ENCODE measurements at regions not wholly inside any gene's neighbourhood (a gene's known extent, or its start where the extent isn't known, plus 50 kb on each side); places are given as distances from the start of the nearest gene placed in this dataset.
"Not testable (repeated sequence)": the region's sequence is repeated elsewhere in the genome, so short reads cannot be mapped to it uniquely, and the experiment has no call there.

DNA sequence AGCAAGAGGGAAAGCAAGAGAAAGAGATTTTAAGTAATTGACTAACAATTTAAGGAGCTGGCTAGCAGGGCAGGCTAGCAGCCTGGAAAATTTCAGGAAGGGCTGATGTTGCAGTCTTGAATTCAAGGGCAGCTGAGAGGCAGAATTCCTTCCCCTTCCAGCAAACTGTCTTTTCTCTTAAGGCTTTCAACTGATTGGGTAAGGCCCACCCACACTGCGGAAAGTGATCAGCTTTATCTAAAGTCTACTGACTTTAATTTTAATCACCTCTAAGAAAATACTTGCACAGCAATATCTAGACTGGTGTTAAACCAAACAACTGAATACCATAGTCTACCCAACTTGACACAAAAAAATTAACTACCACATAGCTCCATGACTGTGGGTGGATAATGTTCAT, 303.9 kb downstream of the FZD1 start:
- TF ChIP-seq EP300 (IDR thresholded peaks at IDR 0.05): no peak
- TF ChIP-seq POLR2AphosphoS5 (IDR thresholded peaks at IDR 0.05): no peak
- TF ChIP-seq POLR2A (IDR thresholded peaks at IDR 0.05): no peak
- TF ChIP-seq, protein P1, sequence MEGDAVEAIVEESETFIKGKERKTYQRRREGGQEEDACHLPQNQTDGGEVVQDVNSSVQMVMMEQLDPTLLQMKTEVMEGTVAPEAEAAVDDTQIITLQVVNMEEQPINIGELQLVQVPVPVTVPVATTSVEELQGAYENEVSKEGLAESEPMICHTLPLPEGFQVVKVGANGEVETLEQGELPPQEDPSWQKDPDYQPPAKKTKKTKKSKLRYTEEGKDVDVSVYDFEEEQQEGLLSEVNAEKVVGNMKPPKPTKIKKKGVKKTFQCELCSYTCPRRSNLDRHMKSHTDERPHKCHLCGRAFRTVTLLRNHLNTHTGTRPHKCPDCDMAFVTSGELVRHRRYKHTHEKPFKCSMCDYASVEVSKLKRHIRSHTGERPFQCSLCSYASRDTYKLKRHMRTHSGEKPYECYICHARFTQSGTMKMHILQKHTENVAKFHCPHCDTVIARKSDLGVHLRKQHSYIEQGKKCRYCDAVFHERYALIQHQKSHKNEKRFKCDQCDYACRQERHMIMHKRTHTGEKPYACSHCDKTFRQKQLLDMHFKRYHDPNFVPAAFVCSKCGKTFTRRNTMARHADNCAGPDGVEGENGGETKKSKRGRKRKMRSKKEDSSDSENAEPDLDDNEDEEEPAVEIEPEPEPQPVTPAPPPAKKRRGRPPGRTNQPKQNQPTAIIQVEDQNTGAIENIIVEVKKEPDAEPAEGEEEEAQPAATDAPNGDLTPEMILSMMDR (IDR thresholded peaks at IDR 0.05): no peak
- H3K4me1 ChIP-seq: no peaks in the 10 kb centered on the region
- DNase-seq: no peak
- H3K36me3 ChIP-seq: no peaks in the 10 kb centered on the region
- ATAC-seq (ENCODE audit: low FRiP score in 2 of 2): no peak
- H3K4me3 ChIP-seq: no peak overlapping the region
- 91 to 100% methylated on average over 1 of the region's 1 CpG for WGBS, 2 donors
- H3K27ac ChIP-seq: no peak overlapping the region
- H3K9me3 ChIP-seq: no peaks in the 10 kb centered on the region
- no peaks in the 10 kb centered on the region for H3K27me3 ChIP-seq

DNA sequence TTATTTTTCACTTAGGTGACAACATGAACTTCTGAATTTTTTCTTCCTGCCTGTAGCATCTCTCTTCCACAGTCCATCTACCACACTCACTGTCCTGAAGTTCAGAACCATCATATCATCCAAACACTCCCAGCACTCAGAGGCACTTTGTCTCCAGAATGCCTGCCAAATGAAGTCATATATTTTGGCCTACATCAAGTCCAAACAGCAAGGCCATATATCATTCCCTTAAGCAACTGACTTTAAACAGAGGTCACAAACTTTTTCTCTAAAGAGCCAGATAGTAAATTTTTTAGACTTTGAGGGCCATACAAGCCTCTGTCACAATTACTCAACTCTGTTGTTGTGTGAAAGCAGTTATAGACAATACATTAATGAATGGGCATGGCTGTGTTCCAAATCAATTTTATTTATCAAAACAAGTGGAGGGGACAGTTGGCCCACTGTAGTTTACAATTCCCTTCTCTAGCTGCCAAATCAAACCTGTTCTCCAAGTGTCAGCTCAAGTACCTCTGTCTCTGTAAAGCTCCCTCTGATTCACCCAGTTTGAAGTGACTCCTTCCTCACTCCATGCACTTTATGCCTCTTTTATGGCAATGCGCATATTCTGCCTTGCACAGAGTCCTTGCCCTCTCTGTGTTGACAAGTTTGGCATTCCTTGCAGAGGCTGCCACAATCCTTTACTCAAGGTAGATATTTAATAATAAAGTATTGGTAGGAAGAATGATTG, 305.7 kb downstream of the FZD1 start:
- 89 to 95% methylated on average over 1 of the region's 1 CpG for WGBS, 2 donors
- H3K4me1 ChIP-seq: no peaks in the 10 kb centered on the region
- no peaks in the 10 kb centered on the region for H3K27me3 ChIP-seq
- H3K36me3 ChIP-seq: no peaks in the 10 kb centered on the region
- H3K4me3 ChIP-seq: no peak overlapping the region
- ATAC-seq (ENCODE audit: low FRiP score in 2 of 2) (peak in 1 of 2 donors; percentile 55), DNase-seq (no peak)
- no peak overlapping the region for H3K27ac ChIP-seq
- TF ChIP-seq POLR2AphosphoS5 (IDR thresholded peaks at IDR 0.05): no peak
- TF ChIP-seq, protein P1 (IDR thresholded peaks at IDR 0.05): no peak
- no peak for TF ChIP-seq POLR2A (IDR thresholded peaks at IDR 0.05)
- no peak for TF ChIP-seq EP300 (IDR thresholded peaks at IDR 0.05)
- no peaks in the 10 kb centered on the region for H3K9me3 ChIP-seq

DNA sequence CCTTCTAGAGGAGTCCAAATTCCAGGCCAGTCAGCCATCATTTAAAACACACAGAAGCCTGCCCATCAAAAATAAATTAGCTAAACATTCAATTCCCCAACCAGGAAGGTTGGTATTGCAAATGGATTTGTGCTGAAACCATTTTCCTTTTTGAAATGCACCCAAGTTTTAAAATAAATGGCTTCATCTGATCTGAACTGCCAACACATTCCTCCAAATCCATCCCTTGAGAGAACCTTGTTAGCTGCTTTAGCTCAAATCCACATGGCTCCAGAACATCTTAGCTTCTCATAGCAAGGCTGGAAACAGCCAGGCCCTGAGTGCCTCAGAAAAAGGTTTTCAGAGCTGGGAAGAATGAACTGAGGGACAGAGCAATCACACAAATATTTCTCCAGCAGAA, 306.3 kb downstream of the FZD1 start:
- no peak overlapping the region for H3K4me3 ChIP-seq
- no peak for TF ChIP-seq POLR2AphosphoS5 (IDR thresholded peaks at IDR 0.05)
- TF ChIP-seq POLR2A (IDR thresholded peaks at IDR 0.05): no peak
- no peak for TF ChIP-seq EP300 (IDR thresholded peaks at IDR 0.05)
- TF ChIP-seq, protein P1 (IDR thresholded peaks at IDR 0.05): no peak
- peak in 1 of 2 donors; percentile 53 for ATAC-seq (ENCODE audit: low FRiP score in 2 of 2)

DNA sequence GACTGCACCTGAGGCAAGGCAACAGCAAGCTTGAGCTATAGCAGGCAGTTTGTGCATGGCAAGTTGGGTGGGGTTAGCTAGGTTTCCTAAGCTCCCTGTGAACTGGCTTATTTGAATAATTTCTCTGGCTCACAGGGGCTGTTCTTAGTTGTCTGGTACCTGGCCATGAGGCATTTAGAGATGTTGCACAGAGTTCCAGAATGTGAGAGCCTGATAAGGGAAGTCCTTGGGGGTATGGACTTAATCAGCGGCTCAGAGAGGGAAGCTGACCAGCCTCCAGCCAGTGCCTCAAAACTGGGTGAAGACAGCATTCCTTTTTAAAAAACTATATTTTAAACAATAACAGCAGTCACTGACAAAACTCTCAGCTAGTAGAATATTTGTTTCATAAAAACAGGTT, 307.4 kb downstream of the FZD1 start:
- no peaks in the 10 kb centered on the region for H3K36me3 ChIP-seq
- no peaks in the 10 kb centered on the region for H3K4me1 ChIP-seq
- no peak for DNase-seq
- H3K9me3 ChIP-seq: peaks cover 0 to 3% (median 0%) of the 10 kb centered on the region in 4 donors
- H3K4me3 ChIP-seq: no peak overlapping the region
- 100% methylated on average over 1 of the region's 1 CpG for WGBS, 2 donors
- H3K27ac ChIP-seq: no peak overlapping the region
- no peak for ATAC-seq (ENCODE audit: low FRiP score in 2 of 2)
- TF ChIP-seq, protein P1 (IDR thresholded peaks at IDR 0.05): no peak
- TF ChIP-seq EP300 (IDR thresholded peaks at IDR 0.05) (no peak), POLR2AphosphoS5 (IDR thresholded peaks at IDR 0.05) (no peak), POLR2A (IDR thresholded peaks at IDR 0.05) (no peak)
- H3K27me3 ChIP-seq: no peaks in the 10 kb centered on the region

More for the DNA sequence above, 306.3 kb downstream of the FZD1 start:
- no peaks in the 10 kb centered on the region for H3K36me3 ChIP-seq
- no peak for DNase-seq
- H3K4me1 ChIP-seq: no peaks in the 10 kb centered on the region
- H3K27ac ChIP-seq: no peak overlapping the region
- no peaks in the 10 kb centered on the region for H3K9me3 ChIP-seq
- H3K27me3 ChIP-seq: no peaks in the 10 kb centered on the region

GRCh38 chr7:91573405-91573804, 307.1 kb downstream of the MTERF1 start:
- H3K27me3 ChIP-seq: no peaks in the 10 kb centered on the region
- no peaks in the 10 kb centered on the region for H3K36me3 ChIP-seq
- H3K4me3 ChIP-seq: no peak overlapping the region
- 82 to 89% methylated on average over 1 of the region's 1 CpG for WGBS, 2 donors
- H3K27ac ChIP-seq: no peak overlapping the region
- no peak for TF ChIP-seq POLR2A (IDR thresholded peaks at IDR 0.05)
- TF ChIP-seq EP300 (IDR thresholded peaks at IDR 0.05): no peak
- TF ChIP-seq, protein P1 (IDR thresholded peaks at IDR 0.05): no peak
- TF ChIP-seq POLR2AphosphoS5 (IDR thresholded peaks at IDR 0.05): no peak
- ATAC-seq (ENCODE audit: low FRiP score in 2 of 2) (no peak), DNase-seq (no peak)
- H3K9me3 ChIP-seq: peaks cover 0 to 3% (median 0%) of the 10 kb centered on the region in 4 donors
- H3K4me1 ChIP-seq: no peaks in the 10 kb centered on the region

DNA sequence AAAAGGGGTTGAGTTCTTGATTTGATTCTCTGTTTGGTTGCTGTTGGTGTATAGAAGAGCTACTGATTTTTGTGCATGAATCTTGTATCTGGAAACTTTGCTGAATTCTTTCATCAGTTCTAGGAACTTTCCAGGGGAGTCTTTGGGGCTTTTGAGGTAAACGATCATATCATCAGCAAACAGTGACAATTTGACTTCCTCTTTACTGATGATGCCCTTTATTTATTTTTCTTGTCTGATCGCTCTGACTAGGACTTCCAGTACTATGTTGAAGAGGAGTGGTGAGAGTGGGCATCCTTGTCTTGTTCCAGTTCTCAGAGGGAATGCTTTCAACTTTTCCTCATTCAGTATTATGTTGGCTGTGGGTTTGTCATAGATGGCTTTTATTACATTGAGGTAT, 304.0 kb downstream of the MTERF1 start:
- H3K4me1 ChIP-seq; H3K27me3 ChIP-seq; H3K27ac ChIP-seq; H3K4me3 ChIP-seq; DNase-seq; H3K36me3 ChIP-seq; ATAC-seq (ENCODE audit: low FRiP score in 2 of 2); H3K9me3 ChIP-seq: not testable (repeated sequence)
- WGBS, 2 donors: 84 to 88% methylated on average over 2 of the region's 2 CpGs
